ENCODE measurements at regions not wholly inside any gene's neighbourhood (a gene's known extent, or its start where the extent isn't known, plus 50 kb on each side); places are given as distances from the start of the nearest gene placed in this dataset.

- TF ChIP-seq, protein P1, sequence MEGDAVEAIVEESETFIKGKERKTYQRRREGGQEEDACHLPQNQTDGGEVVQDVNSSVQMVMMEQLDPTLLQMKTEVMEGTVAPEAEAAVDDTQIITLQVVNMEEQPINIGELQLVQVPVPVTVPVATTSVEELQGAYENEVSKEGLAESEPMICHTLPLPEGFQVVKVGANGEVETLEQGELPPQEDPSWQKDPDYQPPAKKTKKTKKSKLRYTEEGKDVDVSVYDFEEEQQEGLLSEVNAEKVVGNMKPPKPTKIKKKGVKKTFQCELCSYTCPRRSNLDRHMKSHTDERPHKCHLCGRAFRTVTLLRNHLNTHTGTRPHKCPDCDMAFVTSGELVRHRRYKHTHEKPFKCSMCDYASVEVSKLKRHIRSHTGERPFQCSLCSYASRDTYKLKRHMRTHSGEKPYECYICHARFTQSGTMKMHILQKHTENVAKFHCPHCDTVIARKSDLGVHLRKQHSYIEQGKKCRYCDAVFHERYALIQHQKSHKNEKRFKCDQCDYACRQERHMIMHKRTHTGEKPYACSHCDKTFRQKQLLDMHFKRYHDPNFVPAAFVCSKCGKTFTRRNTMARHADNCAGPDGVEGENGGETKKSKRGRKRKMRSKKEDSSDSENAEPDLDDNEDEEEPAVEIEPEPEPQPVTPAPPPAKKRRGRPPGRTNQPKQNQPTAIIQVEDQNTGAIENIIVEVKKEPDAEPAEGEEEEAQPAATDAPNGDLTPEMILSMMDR (IDR thresholded peaks at IDR 0.05; ENCODE audit: low read depth, low read length) = no peak
- TF ChIP-seq MAX (IDR thresholded peaks at IDR 0.05; ENCODE audit: low read depth, low read length) (no peak), POLR2A (IDR thresholded peaks at IDR 0.05; ENCODE audit: extremely low read depth, insufficient read length) (no peak)
These were observed 123.5 kb upstream of the ZNF366 start for GRCh38 chr5:72630721-72631120.
